DOHH2 (cell line): ENCODE measurements at regions not wholly inside any gene's neighbourhood (a gene's known extent, or its start where the extent isn't known, plus 50 kb on each side); places are given as distances from the start of the nearest gene placed in this dataset.
"Not testable (repeated sequence)": the region's sequence is repeated elsewhere in the genome, so short reads cannot be mapped to it uniquely, and the experiment has no call there.

Experiments
- EZH2phosphoT487 ChIP-seq: fragments of 200-600 bp; sonication (generic); IDR thresholded peaks from 2 replicates; pipeline ENCODE4 v1.6.1; 2017; ENCODE audit warnings: borderline replicate concordance, mild to moderate bottlenecking, antibody characterized with exemption, low read length, moderate library complexity, mixed read lengths
- TF ChIP-seq, protein P1 (sequence below): fragments of 200-600 bp; sonication (generic); IDR thresholded peaks from one replicate; pipeline ENCODE4 v1.5.1; 2014; ENCODE audit warnings: antibody characterized with exemption, mild to moderate bottlenecking, low read depth, low read length; ENCODE audit not compliant: poor library complexity, severe bottlenecking

DNA sequence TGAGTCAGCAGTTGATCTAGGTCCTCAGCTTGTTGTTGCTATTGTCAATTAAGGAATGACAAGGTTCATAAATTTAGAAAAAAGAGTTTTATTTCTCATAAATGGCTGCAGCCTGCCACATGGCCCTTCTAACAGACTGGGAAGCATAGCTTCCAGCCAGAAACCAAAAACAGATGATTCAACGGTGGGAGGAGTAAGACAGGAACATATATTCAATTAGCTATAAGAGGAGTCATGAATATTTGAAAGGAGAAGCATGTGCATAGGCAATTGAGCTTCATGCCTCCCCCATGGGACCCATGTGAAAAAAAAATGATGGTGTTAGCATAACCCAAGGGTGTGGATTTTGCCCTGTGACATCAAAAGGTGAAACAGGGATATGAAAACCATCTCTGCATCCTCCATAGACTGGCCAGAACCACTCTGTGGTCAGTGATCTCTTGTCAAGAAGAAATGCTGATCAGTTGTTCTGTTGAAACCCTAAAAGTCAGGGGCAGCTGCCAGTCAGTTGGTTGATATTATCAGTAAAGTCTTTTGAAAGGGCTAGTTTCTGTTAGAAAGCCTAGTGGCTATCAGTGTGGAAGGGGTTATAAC is 296.5 kb upstream of the C1QTNF3 start:
- TF ChIP-seq, protein P1, sequence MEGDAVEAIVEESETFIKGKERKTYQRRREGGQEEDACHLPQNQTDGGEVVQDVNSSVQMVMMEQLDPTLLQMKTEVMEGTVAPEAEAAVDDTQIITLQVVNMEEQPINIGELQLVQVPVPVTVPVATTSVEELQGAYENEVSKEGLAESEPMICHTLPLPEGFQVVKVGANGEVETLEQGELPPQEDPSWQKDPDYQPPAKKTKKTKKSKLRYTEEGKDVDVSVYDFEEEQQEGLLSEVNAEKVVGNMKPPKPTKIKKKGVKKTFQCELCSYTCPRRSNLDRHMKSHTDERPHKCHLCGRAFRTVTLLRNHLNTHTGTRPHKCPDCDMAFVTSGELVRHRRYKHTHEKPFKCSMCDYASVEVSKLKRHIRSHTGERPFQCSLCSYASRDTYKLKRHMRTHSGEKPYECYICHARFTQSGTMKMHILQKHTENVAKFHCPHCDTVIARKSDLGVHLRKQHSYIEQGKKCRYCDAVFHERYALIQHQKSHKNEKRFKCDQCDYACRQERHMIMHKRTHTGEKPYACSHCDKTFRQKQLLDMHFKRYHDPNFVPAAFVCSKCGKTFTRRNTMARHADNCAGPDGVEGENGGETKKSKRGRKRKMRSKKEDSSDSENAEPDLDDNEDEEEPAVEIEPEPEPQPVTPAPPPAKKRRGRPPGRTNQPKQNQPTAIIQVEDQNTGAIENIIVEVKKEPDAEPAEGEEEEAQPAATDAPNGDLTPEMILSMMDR, result not testable (repeated sequence)
- not testable (repeated sequence) for TF ChIP-seq EZH2phosphoT487
